NCI-H345 (cell line): ENCODE measurements at regions not wholly inside any gene's neighbourhood (a gene's known extent, or its start where the extent isn't known, plus 50 kb on each side); places are given as distances from the start of the nearest gene placed in this dataset.
A peak's percentile ranks its signal among the peaks of the same experiment; 100 is the strongest.
"Not testable (repeated sequence)": the region's sequence is repeated elsewhere in the genome, so short reads cannot be mapped to it uniquely, and the experiment has no call there.

Experiments used
- DNase-seq: peaks from one replicate; lab custom pipeline; 2025; lab: John Stamatoyannopoulos, UW

- DNase-seq, result no peak
Measured at GRCh38 chr5:152107220-152107619, 182.6 kb upstream of the GLRA1 start.

- DNase-seq, result no peak
Measured at GRCh38 chr5:152106571-152106970, 181.9 kb upstream of the GLRA1 start.

GRCh38 chr5:152105085-152105484 lies 180.4 kb upstream of the GLRA1 start:
- no peak for DNase-seq

GRCh38 chr5:152104211-152104610 lies 179.6 kb upstream of the GLRA1 start:
- DNase-seq, result no peak

GRCh38 chr5:152102908-152103307 lies 178.3 kb upstream of the GLRA1 start:
- not testable (repeated sequence) for DNase-seq

- DNase-seq, result no peak
Measured at GRCh38 chr5:152102057-152102456, 177.4 kb upstream of the GLRA1 start.

DNA sequence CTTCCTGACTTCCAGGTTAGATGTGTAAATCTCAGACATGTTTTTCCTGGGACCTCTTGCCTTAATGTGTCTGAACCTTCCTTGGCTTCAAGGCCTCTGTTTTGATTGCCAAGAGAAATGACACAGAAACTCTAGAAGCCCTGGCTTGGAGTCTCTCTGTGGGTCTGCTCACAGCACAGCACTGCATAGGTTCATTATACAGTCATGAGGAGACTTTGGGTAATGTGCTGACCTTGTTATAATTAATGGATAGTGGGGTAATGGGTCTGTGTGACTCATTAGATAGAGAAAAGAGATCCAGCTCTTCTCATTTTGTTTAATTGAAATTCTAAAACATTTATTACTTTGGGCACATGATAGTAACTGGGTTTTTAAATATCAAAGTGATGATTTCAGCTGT lies 175.8 kb upstream of the GLRA1 start:
- DNase-seq, result no peak

DNA sequence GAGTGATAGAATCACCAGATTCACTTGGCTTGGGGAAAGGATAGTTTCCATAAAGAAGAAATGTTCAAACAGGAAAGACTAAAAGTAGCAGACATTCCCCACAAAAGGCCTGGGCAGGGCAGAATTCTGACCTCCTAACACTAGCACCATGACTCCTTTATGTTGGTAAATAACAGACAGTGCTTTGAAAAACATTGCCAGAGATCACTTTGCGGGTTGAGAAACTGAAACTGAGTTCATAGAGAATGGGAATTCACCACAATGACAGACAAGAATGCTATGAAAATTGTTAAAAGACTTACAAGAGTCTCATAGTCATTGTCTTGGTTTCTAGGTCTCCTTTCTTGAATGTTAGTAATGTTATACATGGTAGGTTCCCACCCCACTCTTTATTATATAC lies 172.5 kb upstream of the GLRA1 start:
- no peak for DNase-seq

DNA sequence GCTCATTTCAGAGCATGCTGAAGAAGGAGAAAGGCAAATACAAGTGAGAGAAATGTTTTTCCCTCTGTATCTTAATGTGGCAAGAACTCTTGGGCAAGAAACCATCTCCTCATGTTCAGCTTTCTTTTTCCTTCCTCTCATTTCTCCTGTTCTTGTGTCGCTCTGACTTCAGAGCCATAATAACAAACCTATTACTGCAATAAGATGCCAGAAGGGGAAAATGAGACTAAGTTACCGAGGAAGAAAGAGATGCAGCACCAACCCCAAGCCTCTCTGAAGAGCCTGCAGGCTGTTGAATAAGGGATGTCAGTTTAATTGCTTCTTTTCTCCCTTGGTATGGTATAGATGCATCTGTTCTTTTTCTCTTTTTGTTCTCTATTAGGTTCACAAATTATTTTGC lies 170.1 kb upstream of the GLRA1 start:
- no peak for DNase-seq

DNA sequence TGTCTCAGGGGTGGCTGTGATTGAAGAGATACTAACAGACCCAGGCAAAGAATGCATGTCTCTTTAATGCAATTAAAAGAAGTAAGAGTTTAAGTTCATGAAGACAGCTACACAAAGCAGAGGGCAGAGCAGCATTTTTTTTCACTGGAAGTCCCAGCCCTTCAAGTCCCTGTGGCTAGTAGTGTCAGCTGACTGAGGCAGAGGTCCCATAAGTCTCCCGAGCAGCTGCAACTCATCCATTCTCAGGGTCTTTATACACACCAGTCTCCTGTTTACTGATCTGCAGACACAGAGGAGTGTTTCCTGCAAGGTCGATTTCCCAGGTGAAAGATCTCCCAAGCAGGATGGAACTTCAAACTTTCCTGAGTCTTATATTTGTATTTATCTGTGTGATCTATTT lies 169.4 kb upstream of the GLRA1 start:
- no peak for DNase-seq

GRCh38 chr5:152092580-152092979 lies 167.9 kb upstream of the GLRA1 start:
- DNase-seq, result no peak

DNA sequence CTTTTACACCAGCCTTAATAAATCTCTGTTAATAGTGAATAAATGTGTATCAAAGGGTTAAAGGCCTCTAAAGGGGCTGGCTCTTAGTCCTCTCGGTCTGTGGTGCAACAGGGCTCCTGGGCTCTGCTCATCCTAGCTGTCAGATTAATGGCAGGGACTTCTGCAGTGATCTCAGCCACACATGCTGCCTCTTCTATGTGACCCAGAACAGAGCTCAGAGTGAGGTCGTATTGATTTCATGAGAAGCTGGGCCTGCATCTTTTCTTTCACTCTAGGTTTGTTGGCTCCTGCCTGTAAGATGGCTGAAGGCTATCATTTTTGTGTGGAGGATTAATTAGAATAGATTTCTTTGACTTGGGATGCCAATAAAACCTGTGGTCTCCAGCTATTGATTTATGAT lies 165.0 kb upstream of the GLRA1 start:
- no peak for DNase-seq

GRCh38 chr5:152086668-152087067 lies 162.0 kb upstream of the GLRA1 start:
- DNase-seq, result no peak

DNA sequence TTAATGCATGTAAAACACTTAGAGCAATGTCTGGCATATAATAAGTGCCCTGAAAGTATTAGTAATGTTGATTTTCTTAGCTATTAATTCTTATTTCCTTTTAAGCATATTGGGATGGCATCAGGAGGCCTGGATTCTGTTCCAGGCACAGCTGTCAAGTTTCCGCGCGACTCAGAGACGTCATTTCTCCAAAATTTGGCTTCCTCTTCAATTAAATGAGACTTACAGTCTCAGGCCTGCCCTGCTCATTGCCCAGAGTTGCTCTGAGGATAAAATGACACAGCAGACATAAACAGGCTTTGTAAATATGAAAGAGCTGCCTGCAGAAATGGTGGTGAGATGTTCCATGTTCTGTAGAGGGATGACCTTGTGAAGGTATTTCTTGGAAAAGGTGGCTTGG lies 159.8 kb upstream of the GLRA1 start:
- no peak for DNase-seq

- no peak for DNase-seq
Measured at GRCh38 chr5:152083231-152083630, 158.6 kb upstream of the GLRA1 start.

- DNase-seq, result peak; percentile 66
Measured at GRCh38 chr5:152072091-152072490, 147.4 kb upstream of the GLRA1 start.

GRCh38 chr5:152070591-152070990 lies 145.9 kb upstream of the GLRA1 start:
- no peak for DNase-seq

GRCh38 chr5:152066784-152067183 lies 142.1 kb upstream of the GLRA1 start:
- DNase-seq, result no peak

- DNase-seq, result no peak
Measured at GRCh38 chr5:152063004-152063403, 138.4 kb upstream of the GLRA1 start.

GRCh38 chr5:152061095-152061494 lies 136.4 kb upstream of the GLRA1 start:
- no peak for DNase-seq

DNA sequence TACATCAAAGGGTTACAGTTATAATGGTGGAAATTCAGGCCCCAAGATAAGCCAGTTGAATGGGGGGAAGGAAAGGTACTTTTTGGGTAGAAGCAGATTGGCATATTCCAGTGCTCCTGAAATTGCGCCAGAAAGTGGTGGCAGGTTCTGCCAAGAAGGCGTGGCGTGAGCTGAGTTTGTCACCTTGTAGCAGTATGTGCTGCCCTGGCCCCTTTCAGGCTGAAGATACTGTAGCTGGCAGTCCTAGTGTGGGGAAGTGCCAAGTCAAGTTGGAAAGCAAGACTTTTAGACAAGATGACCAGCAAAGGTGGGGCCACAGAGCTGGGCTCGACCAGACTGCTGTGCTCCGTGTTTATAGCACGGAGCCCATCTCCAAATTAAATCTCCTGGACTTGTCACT lies 133.6 kb upstream of the GLRA1 start:
- no peak for DNase-seq

- DNase-seq, result no peak
Measured at GRCh38 chr5:152056931-152057330, 132.3 kb upstream of the GLRA1 start.

DNA sequence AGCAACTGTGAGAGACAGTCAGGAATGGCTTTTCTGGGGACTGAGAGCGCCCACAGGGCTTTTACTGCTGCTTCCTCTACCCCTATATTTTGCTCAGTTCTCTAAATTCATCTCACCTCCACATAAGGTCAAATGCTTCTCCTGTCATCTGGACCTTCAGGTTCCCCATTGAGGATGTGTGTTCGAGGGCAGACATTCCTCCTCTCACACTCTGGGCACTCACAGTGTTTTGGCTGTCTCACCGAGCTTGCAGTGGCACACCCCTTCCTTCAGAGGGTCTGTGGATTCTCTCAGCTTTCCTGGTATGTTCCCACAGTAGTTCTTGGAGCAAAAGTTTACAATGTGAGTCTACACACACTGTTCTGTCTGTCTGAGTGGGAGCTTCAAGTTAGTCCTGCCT lies 127.8 kb upstream of the GLRA1 start:
- DNase-seq, result no peak

- DNase-seq, result peak; percentile 11
Measured at GRCh38 chr5:152051499-152052454, 127.1 kb upstream of the GLRA1 start.
